ENCODE measurements at regions not wholly inside any gene's neighbourhood (a gene's known extent, or its start where the extent isn't known, plus 50 kb on each side); places are given as distances from the start of the nearest gene placed in this dataset.

- Histone ChIP-seq H3K27ac (peak overlapping the region in 1 of 12 donors; percentile 48), H3K9me3 (no peaks in the 10 kb centered on the region), H3K36me3 (no peaks in the 10 kb centered on the region), H3K4me1 (peaks cover 0 to 24% (median 1%) of the 10 kb centered on the region in 12 donors), H3K4me3 (no peak overlapping the region), H3K27me3 (no peaks in the 10 kb centered on the region)
- TF ChIP-seq CTCF (IDR thresholded peaks at IDR 0.05), result no peak
- no peak for TF ChIP-seq POLR2A (IDR thresholded peaks at IDR 0.05)
- ATAC-seq (peak in 1 of 4 donors; percentile 36), DNase-seq (no peak)
- intact Hi-C loops (cut with DNase I), result no loop called here
- WGBS, 4 donors, result 52 to 68% (median 63%) methylated on average over 1 of the region's 1 CpG
Observed at GRCh38 chr3:40864915-40865314, 334.4 kb upstream of the CTNNB1 start.

- ATAC-seq (no peak), DNase-seq (no peak)
- Histone ChIP-seq H3K27ac (no peak overlapping the region), H3K9me3 (no peaks in the 10 kb centered on the region), H3K4me1 (peaks cover 0 to 29% (median 3%) of the 10 kb centered on the region in 12 donors), H3K27me3 (no peaks in the 10 kb centered on the region), H3K4me3 (no peak overlapping the region), H3K36me3 (no peaks in the 10 kb centered on the region)
- 92 to 94% (median 93%) methylated on average over 3 of the region's 3 CpGs for WGBS, 4 donors
- intact Hi-C loops (cut with DNase I), result no loop called here
- TF ChIP-seq CTCF (IDR thresholded peaks at IDR 0.05) (no peak), POLR2A (IDR thresholded peaks at IDR 0.05) (no peak)
Observed at GRCh38 chr3:40867797-40868196, 331.5 kb upstream of the CTNNB1 start.

GRCh38 chr3:40869013-40869412, 330.3 kb upstream of the CTNNB1 start:
- WGBS, 4 donors, result 56 to 68% (median 58%) methylated on average over 4 of the region's 4 CpGs
- H3K4me3 ChIP-seq, result no peak overlapping the region
- ATAC-seq, result no peak
- intact Hi-C loops (cut with DNase I), result no loop called here
- no peaks in the 10 kb centered on the region for H3K9me3 ChIP-seq
- peaks cover 0 to 27% (median 3%) of the 10 kb centered on the region in 12 donors for H3K4me1 ChIP-seq
- H3K36me3 ChIP-seq, result no peaks in the 10 kb centered on the region
- H3K27me3 ChIP-seq, result no peaks in the 10 kb centered on the region
- DNase-seq, result no peak
- H3K27ac ChIP-seq, result no peak overlapping the region
- TF ChIP-seq POLR2A (IDR thresholded peaks at IDR 0.05) (no peak), CTCF (IDR thresholded peaks at IDR 0.05) (no peak)

- ATAC-seq, result no peak
Observed at GRCh38 chr3:40869939-40870338, 329.4 kb upstream of the CTNNB1 start.

More at GRCh38 chr3:40869939-40870338, 329.4 kb upstream of the CTNNB1 start:
- no peak overlapping the region for H3K4me3 ChIP-seq
- WGBS, 4 donors, result 77 to 96% (median 89%) methylated on average over 2 of the region's 2 CpGs
- no peak overlapping the region for H3K27ac ChIP-seq
- H3K9me3 ChIP-seq, result no peaks in the 10 kb centered on the region
- TF ChIP-seq CTCF (IDR thresholded peaks at IDR 0.05), result no peak
- TF ChIP-seq POLR2A (IDR thresholded peaks at IDR 0.05), result no peak
- H3K36me3 ChIP-seq, result no peaks in the 10 kb centered on the region
- intact Hi-C loops (cut with DNase I), result loop anchor here in 3 of 10 donors (10.0 kb wide), 3 partner anchors 285 to 335 kb away; partner anchors contain the start of gene CTNNB1 (in 1 of the 3)
- peaks cover 0 to 18% (median 0%) of the 10 kb centered on the region in 12 donors for H3K4me1 ChIP-seq
- DNase-seq, result no peak
- H3K27me3 ChIP-seq, result no peaks in the 10 kb centered on the region

Data from heart left ventricle (tissue), 16 donors.